HFF-Myc (cell line): ENCODE measurements at regions not wholly inside any gene's neighbourhood (a gene's known extent, or its start where the extent isn't known, plus 50 kb on each side); places are given as distances from the start of the nearest gene placed in this dataset.

Source experiments
- DNase-seq: peaks from one replicate; pipeline ENCODE4 v3.0.0-alpha.2; 2011; ENCODE audit warnings: low read depth; ENCODE audit errors: extremely low read depth
- H3K4me3 ChIP-seq: replicated peaks from 2 replicates; pipeline ENCODE4 v1.5.1; 2011; ENCODE audit warnings: low read depth, mild to moderate bottlenecking, control low read depth, low read length
- TF ChIP-seq, protein P1 (sequence below): IDR thresholded peaks from 2 replicates; pipeline ENCODE4 v1.5.1; 2012; ENCODE audit warnings: mild to moderate bottlenecking, low read depth, low read length, control low read depth; ENCODE audit errors: missing control alignments

DNA sequence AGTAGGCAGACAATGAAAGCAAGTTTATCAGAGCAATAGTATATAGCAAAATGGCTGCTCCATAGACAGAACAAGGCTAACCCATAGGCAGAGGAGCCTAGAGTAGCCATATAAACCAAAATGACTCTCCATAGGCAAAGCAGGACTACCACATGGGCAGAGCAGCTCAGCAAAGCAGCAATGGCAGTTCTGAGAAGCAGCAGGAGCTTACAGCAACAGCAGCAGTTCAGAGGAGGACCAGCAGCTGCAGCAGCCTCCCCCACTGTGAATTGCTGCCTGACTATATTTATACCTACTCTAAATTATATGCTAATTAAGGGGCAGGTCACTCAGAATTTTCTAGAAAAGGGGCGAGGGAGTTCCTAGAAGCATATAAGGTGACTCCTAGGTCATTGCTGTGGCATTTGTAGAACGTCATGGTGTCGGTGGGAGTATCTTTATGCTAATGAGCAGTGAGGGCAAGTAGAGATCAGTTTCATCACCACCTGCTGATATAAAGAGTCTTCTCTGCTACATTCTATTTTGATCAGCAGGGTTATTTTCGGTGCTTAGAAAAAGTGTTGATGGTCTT lies 1115.5 kb downstream of the DTWD2 start:
- no peak for DNase-seq
- TF ChIP-seq, protein P1, sequence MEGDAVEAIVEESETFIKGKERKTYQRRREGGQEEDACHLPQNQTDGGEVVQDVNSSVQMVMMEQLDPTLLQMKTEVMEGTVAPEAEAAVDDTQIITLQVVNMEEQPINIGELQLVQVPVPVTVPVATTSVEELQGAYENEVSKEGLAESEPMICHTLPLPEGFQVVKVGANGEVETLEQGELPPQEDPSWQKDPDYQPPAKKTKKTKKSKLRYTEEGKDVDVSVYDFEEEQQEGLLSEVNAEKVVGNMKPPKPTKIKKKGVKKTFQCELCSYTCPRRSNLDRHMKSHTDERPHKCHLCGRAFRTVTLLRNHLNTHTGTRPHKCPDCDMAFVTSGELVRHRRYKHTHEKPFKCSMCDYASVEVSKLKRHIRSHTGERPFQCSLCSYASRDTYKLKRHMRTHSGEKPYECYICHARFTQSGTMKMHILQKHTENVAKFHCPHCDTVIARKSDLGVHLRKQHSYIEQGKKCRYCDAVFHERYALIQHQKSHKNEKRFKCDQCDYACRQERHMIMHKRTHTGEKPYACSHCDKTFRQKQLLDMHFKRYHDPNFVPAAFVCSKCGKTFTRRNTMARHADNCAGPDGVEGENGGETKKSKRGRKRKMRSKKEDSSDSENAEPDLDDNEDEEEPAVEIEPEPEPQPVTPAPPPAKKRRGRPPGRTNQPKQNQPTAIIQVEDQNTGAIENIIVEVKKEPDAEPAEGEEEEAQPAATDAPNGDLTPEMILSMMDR, result no peak
- no peak overlapping the region for H3K4me3 ChIP-seq

- DNase-seq, result no peak
- TF ChIP-seq, protein P1, result no peak
- H3K4me3 ChIP-seq, result no peak overlapping the region
These were observed 1118.8 kb downstream of the DTWD2 start for GRCh38 chr5:117869596-117869995.

DNA sequence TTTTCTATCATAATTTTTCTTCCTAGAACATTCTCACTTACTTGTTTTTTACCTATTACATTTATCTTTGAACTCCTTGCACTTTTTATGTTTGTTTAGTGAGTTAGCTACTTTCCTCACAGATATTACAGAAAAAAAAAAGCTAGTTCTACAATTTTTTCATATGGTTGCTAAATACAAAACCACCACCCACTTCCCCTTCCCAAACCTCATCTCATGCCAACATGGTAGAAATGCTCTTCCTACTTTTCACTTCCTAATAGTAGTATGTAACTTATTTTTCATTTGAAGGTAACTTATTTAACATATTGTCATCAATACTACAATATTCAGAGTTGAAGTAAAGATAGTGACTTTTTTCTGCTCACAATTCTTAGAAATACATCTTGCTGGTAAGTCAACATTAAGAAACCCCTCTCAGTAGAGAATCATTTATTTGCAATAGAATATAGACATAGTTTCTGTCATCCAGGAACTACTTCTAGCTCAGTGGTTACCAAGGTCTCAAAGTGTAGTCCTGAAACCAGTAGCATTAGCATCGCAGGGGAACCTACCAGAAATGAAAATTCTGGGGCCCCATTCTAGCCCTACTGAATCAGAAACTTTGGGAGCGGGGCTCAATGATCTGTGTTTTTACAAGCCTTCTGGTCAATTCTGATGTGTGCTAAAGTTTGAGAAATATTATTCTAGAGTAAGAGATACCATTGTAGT lies 1124.6 kb downstream of the DTWD2 start:
- DNase-seq, result no peak
- H3K4me3 ChIP-seq, result no peak overlapping the region
- TF ChIP-seq, protein P1, result no peak

DNA sequence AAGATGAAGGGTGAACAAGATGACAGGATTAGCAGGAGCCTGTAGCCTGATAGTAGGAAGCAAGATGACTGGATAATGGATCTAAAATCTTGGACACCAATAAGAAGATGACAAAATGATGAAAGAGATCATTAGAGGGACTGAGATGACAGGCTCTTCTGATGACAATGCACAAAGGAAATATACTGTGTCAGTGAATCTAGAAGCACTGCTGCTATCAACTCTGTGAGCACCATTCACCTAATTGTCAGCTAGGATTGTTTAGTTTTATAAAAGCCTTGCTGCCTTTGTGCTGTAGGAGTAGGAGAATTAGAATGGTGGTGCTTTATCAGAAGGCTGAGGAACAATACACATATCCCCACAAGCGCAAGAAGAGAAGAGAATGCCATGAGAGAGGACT lies 1127.8 kb downstream of the DTWD2 start:
- DNase-seq, result no peak
- TF ChIP-seq, protein P1, result no peak
- no peak overlapping the region for H3K4me3 ChIP-seq

DNA sequence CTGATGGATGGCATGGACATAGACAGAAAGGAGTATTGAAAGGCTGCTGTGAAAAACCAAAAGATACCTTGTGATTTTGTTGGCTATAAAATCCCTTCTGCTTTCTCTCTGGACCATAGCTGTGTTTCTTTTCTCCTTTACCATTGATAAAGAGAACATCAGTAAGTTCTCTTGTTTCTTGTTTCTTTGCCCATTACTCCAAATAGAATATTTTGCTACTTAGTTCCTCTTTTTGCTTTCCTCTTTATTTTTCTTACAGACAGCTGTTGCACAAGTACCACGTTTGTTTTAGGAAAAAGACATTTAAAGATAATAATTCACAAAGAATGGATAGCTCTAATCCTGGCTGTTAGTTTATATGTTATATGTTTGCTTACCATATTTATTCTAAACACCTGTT lies 1129.2 kb downstream of the DTWD2 start:
- DNase-seq, result no peak
- TF ChIP-seq, protein P1, result no peak
- no peak overlapping the region for H3K4me3 ChIP-seq

- TF ChIP-seq, protein P1, result no peak
- no peak for DNase-seq
- H3K4me3 ChIP-seq, result no peak overlapping the region
These were observed 1131.6 kb downstream of the DTWD2 start for GRCh38 chr5:117856713-117857112.

- TF ChIP-seq, protein P1, result no peak
- no peak overlapping the region for H3K4me3 ChIP-seq
These were observed 1150.6 kb downstream of the DTWD2 start for GRCh38 chr5:117837786-117838185.

More at GRCh38 chr5:117837786-117838185, 1150.6 kb downstream of the DTWD2 start:
- DNase-seq, result no peak
